Stimulated activated CD8-positive, alpha-beta memory T cell treated with anti-CD3 and anti-CD28 coated beads, Interleukin-7, amount 100 ng/mL, for 48 hours (primary cell): ENCODE measurements at regions not wholly inside any gene's neighbourhood (a gene's known extent, or its start where the extent isn't known, plus 50 kb on each side); places are given as distances from the start of the nearest gene placed in this dataset.
"Not testable (repeated sequence)": the region's sequence is repeated elsewhere in the genome, so short reads cannot be mapped to it uniquely, and the experiment has no call there.

ENCODE experiments used
- DNase-seq, 2 donors: peaks; one replicate each; pipeline ENCODE4 v3.0.0-alpha.2; 2020; ENCODE audit warnings: low read depth in 1 of 2; ENCODE audit errors: extremely low read depth in 1 of 2

GRCh38 chr12:62021808-62022207 is 238.4 kb upstream of the USP15 start:
- DNase-seq, result no peak

- no peak for DNase-seq
Observed at GRCh38 chr12:62028536-62028935, 231.7 kb upstream of the USP15 start.

GRCh38 chr12:62032870-62033269 is 227.3 kb upstream of the USP15 start:
- no peak for DNase-seq

GRCh38 chr12:62044450-62045135 is 215.6 kb upstream of the USP15 start:
- no peak for DNase-seq

- DNase-seq, result no peak
Observed at GRCh38 chr12:62045211-62045610, 215.0 kb upstream of the USP15 start.

GRCh38 chr12:62050785-62051184 is 209.4 kb upstream of the USP15 start:
- no peak for DNase-seq

- DNase-seq, result no peak
Observed at GRCh38 chr12:62069976-62070375, 190.2 kb upstream of the USP15 start.

- DNase-seq, result not testable (repeated sequence)
Observed at GRCh38 chr12:62073236-62073635, 187.0 kb upstream of the USP15 start.

- no peak for DNase-seq
Observed at GRCh38 chr12:62075870-62076269, 184.3 kb upstream of the USP15 start.

- no peak for DNase-seq
Observed at GRCh38 chr12:62078020-62078419, 182.2 kb upstream of the USP15 start.

GRCh38 chr12:62082448-62082847 is 177.8 kb upstream of the USP15 start:
- DNase-seq, result no peak

- DNase-seq, result no peak
Observed at GRCh38 chr12:62098132-62098531, 162.1 kb upstream of the USP15 start.

GRCh38 chr12:62103748-62104147 is 156.5 kb upstream of the USP15 start:
- DNase-seq, result no peak

GRCh38 chr12:62106547-62107185 is 153.5 kb upstream of the USP15 start:
- DNase-seq, result no peak

- no peak for DNase-seq
Observed at GRCh38 chr12:62113366-62114011, 146.7 kb upstream of the USP15 start.

- DNase-seq, result no peak
Observed at GRCh38 chr12:62116986-62117385, 143.2 kb upstream of the USP15 start.

GRCh38 chr12:62123721-62124203 is 136.4 kb upstream of the USP15 start:
- DNase-seq, result peak; percentile 0 to 22

- no peak for DNase-seq
Observed at GRCh38 chr12:62127516-62127915, 132.7 kb upstream of the USP15 start.

- DNase-seq, result no peak
Observed at GRCh38 chr12:62128175-62128975, 131.8 kb upstream of the USP15 start.

GRCh38 chr12:62129291-62129690 is 130.9 kb upstream of the USP15 start:
- no peak for DNase-seq

GRCh38 chr12:62130402-62130801 is 129.8 kb upstream of the USP15 start:
- DNase-seq, result no peak
